ENCODE measurements at regions not wholly inside any gene's neighbourhood (a gene's known extent, or its start where the extent isn't known, plus 50 kb on each side); places are given as distances from the start of the nearest gene placed in this dataset.

DNA sequence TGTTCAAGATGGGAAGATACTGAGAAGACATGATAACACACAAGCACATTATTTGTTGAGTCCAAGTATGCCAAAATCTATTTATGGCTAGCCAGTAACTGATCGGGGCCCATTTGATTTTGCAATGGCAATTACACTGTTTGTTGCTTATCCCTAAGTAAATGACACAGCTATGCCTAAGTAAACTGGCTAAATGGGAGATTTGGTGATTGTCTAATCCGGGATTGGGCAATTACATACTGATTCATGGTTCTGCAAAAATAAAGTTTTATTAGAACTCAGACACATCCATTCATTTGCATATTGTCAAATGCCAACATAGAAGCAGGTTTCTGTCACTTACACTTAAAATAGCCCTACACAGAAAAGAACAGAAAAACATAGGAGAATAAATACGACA is 140.2 kb upstream of the TBL1X start:
- no peak overlapping the region for H3K9ac ChIP-seq (replicated peaks in 1 of 4; ENCODE audit: extremely low read depth in 1 of 4, low read depth in 3 of 4, low read length in 3 of 4)
- WGBS, 2 experiments (ENCODE audit: extremely low coverage in 1 of 2, insufficient coverage in 1 of 2, insufficient read length in 1 of 2, insufficient replicate concordance in 2 of 2, low coverage in 1 of 2, low lambda C conversion rate in 2 of 2, missing lambda C conversion rate in 1 of 2): 94% methylated on average over 3 of the region's 3 CpGs; no CpG with 5 or more reads in 1 of the 2 experiments
- H4K91ac ChIP-seq (replicated peaks; ENCODE audit: insufficient read length, low read length): no peak overlapping the region
- H3K4ac ChIP-seq (replicated peaks; ENCODE audit: insufficient read length, low read depth, low read length): no peak overlapping the region
- DNase-seq (ENCODE audit: low read depth in 1 of 2, low spot score in 2 of 2) (no peak), FAIRE-seq (no peak)
- H3K56ac ChIP-seq (replicated peaks; ENCODE audit: insufficient read length, low read depth, low read length): no peak overlapping the region
- no peak overlapping the region for H3K4me3 ChIP-seq (ENCODE audit: extremely low read depth in 1 of 4, insufficient read depth in 2 of 4, low read depth in 3 of 4, low read length in 4 of 4)
- no peaks in the 10 kb centered on the region for H3K23me2 ChIP-seq (ENCODE audit: low read depth, low read length)
- ChIA-PET CTCF (ENCODE audit: partially characterized antibody) (no interaction called here), POLR2A (ENCODE audit: partially characterized antibody) (no interaction called here)
- no peak overlapping the region for H3K14ac ChIP-seq (ENCODE audit: insufficient read length)
- H3K79me1 ChIP-seq (ENCODE audit: low read depth, low read length): no peaks in the 10 kb centered on the region
- no peak overlapping the region for H2BK5ac ChIP-seq (ENCODE audit: low read depth, low read length)
- H3K79me2 ChIP-seq (ENCODE audit: control insufficient read depth in 1 of 2, insufficient read depth in 2 of 2, low read length in 2 of 2): no peaks in the 10 kb centered on the region
- H4K20me1 ChIP-seq (replicated peaks in 1 of 2; ENCODE audit: control insufficient read depth in 1 of 2, insufficient read depth in 2 of 2, low read length in 2 of 2): no peaks in the 10 kb centered on the region
- H4K5ac ChIP-seq (ENCODE audit: insufficient read length, low read depth, low read length): no peak overlapping the region
- H2AFZ ChIP-seq (ENCODE audit: low read length): no peak overlapping the region
- H3K18ac ChIP-seq (ENCODE audit: extremely low read depth, low read length): no peak overlapping the region
- no peaks in the 10 kb centered on the region for H3K27me3 ChIP-seq (replicated peaks in 1 of 4; ENCODE audit: control insufficient read depth in 3 of 4, extremely low read depth in 1 of 4, insufficient read depth in 3 of 4, low read length in 3 of 4)
- H3K4me2 ChIP-seq (ENCODE audit: insufficient read depth in 1 of 2, low read depth in 2 of 2, low read length in 2 of 2): no peak overlapping the region
- H4K8ac ChIP-seq (ENCODE audit: extremely low read depth, insufficient read depth, low read length): no peak overlapping the region
- H3K23ac ChIP-seq (ENCODE audit: insufficient read length): no peak overlapping the region
- no peak overlapping the region for H2BK120ac ChIP-seq (replicated peaks; ENCODE audit: low read depth, low read length)
- no peaks in the 10 kb centered on the region for H3K36me3 ChIP-seq (ENCODE audit: control insufficient read depth in 2 of 4, insufficient read depth in 4 of 4, low read length in 3 of 4)
- no peaks in the 10 kb centered on the region for H3K9me3 ChIP-seq (ENCODE audit: insufficient read depth in 2 of 2, low read depth in 1 of 2, low read length in 1 of 2)
- no peak overlapping the region for H2BK20ac ChIP-seq (ENCODE audit: low read length)
- H2BK15ac ChIP-seq (ENCODE audit: low read length): no peak overlapping the region
- H2BK12ac ChIP-seq (ENCODE audit: low read depth, low read length): no peak overlapping the region
- H3K4me1 ChIP-seq (replicated peaks in 1 of 4; ENCODE audit: control insufficient read depth in 3 of 4, insufficient read depth in 4 of 4, low read length in 3 of 4): no peaks in the 10 kb centered on the region
- no peak overlapping the region for H2AK5ac ChIP-seq (ENCODE audit: low read depth, low read length)
- no peak overlapping the region for H3K27ac ChIP-seq (ENCODE audit: low read depth, low read length)
- TF ChIP-seq PHF8 (conservative IDR thresholded peaks at IDR 0.05; ENCODE audit: low read depth, low read length) (no peak), SP2 (IDR thresholded peaks at IDR 0.05; ENCODE audit: low read length) (no peak), BACH1 (IDR thresholded peaks at IDR 0.05; ENCODE audit: low read length) (no peak), SP1 (IDR thresholded peaks at IDR 0.05; ENCODE audit: low read depth, low read length) (no peak)
- TF ChIP-seq, protein P1, sequence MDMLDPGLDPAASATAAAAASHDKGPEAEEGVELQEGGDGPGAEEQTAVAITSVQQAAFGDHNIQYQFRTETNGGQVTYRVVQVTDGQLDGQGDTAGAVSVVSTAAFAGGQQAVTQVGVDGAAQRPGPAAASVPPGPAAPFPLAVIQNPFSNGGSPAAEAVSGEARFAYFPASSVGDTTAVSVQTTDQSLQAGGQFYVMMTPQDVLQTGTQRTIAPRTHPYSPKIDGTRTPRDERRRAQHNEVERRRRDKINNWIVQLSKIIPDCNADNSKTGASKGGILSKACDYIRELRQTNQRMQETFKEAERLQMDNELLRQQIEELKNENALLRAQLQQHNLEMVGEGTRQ (IDR thresholded peaks at IDR 0.05; ENCODE audit: low read length): no peak
